Neural progenitor cell (in vitro differentiated cells): ENCODE measurements at regions not wholly inside any gene's neighbourhood (a gene's known extent, or its start where the extent isn't known, plus 50 kb on each side); places are given as distances from the start of the nearest gene placed in this dataset.

ENCODE experiments used
- DNase-seq: peaks from one replicate; pipeline ENCODE4 v3.0.0-alpha.2; 2016; ENCODE audit warnings: low spot score
- H2AFZ ChIP-seq: fragments of 200-600 bp; sonication (generic); replicated peaks from 2 replicates; pipeline ENCODE4 v1.6.1; 2016; ENCODE audit warnings: antibody characterized with exemption
- H3F3A ChIP-seq: fragments of 200-600 bp; sonication (generic); 2 replicates; pipeline ENCODE4 v1.6.1; 2016; ENCODE audit warnings: antibody characterized with exemption, low read depth
- H3K27ac ChIP-seq: fragments of 200-600 bp; sonication (generic); 2 replicates; pipeline ENCODE4 v1.5.1; 2016; ENCODE audit warnings: mild to moderate bottlenecking
- H3K27me3 ChIP-seq: fragments of 200-600 bp; sonication (generic); 2 replicates; pipeline ENCODE4 v1.6.1; 2016; ENCODE audit warnings: mild to moderate bottlenecking, moderate library complexity
- H3K36me3 ChIP-seq: fragments of 200-600 bp; sonication (generic); 2 replicates; pipeline ENCODE4 v1.5.1; 2016
- H3K4me1 ChIP-seq: fragments of 200-600 bp; sonication (generic); 2 replicates; pipeline ENCODE4 v1.6.1; 2016; ENCODE audit warnings: mixed run types
- H3K4me2 ChIP-seq: fragments of 200-600 bp; sonication (generic); 2 replicates; pipeline ENCODE4 v1.6.1; 2016
- H3K4me3 ChIP-seq: fragments of 200-600 bp; sonication (generic); 2 replicates; pipeline ENCODE4 v1.5.1; 2016
- H3K79me2 ChIP-seq: fragments of 200-600 bp; sonication (generic); 2 replicates; pipeline ENCODE4 v1.6.1; 2016; ENCODE audit warnings: low read depth
- H3K9ac ChIP-seq: fragments of 200-600 bp; sonication (generic); 2 replicates; pipeline ENCODE4 v1.6.1; 2016
- H3K9me3 ChIP-seq: fragments of 200-600 bp; sonication (generic); 2 replicates; pipeline ENCODE4 v1.5.1; 2016; ENCODE audit warnings: low read depth
- H4K20me1 ChIP-seq: fragments of 200-600 bp; sonication (generic); 2 replicates; pipeline ENCODE4 v1.6.1; 2016; ENCODE audit warnings: low read depth
- H3K27ac Mint-ChIP-seq: 3 replicates; pipeline ENCODE4 v1.8.0; 2021; ENCODE audit warnings: mixed read lengths
- H3K27me3 Mint-ChIP-seq: 2 replicates; pipeline ENCODE4 v1.8.0; 2022; ENCODE audit warnings: low read depth, mild to moderate bottlenecking, inconsistent platforms, moderate library complexity, mixed read lengths; ENCODE audit not compliant: insufficient read depth
- H3K36me3 Mint-ChIP-seq: 3 replicates; pipeline ENCODE4 v1.8.0; 2021; ENCODE audit warnings: mixed read lengths
- H3K4me1 Mint-ChIP-seq: 3 replicates; pipeline ENCODE4 v1.8.0; 2021; ENCODE audit warnings: mixed read lengths
- H3K4me3 Mint-ChIP-seq: 3 replicates; pipeline ENCODE4 v1.8.0; 2021; ENCODE audit warnings: mild to moderate bottlenecking, moderate library complexity, mixed read lengths
- H3K9me3 Mint-ChIP-seq: 3 replicates; pipeline ENCODE4 v1.8.0; 2020; ENCODE audit warnings: mixed read lengths
- CTCF ChIP-seq: fragments of 200-600 bp; sonication (generic); IDR thresholded peaks from 2 replicates; pipeline ENCODE4 v1.5.1; 2017; ENCODE audit warnings: antibody characterized with exemption, mild to moderate bottlenecking
- EZH2 ChIP-seq: fragments of 200-600 bp; sonication (generic); IDR thresholded peaks from 2 replicates; pipeline ENCODE4 v1.6.1; 2017; ENCODE audit warnings: antibody characterized with exemption, mild to moderate bottlenecking, moderate library complexity
- EZH2phosphoT487 ChIP-seq: fragments of 200-600 bp; sonication (generic); IDR thresholded peaks from 2 replicates; pipeline ENCODE4 v1.6.1; 2017; ENCODE audit warnings: antibody characterized with exemption

- Mint-ChIP-seq H3K27me3 (peaks cover 4% of the 10 kb centered on the region), H3K4me3 (no peak overlapping the region), H3K27ac (no peak overlapping the region), H3K4me1 (no peaks in the 10 kb centered on the region), H3K9me3 (peaks cover 5% of the 10 kb centered on the region), H3K36me3 (no peaks in the 10 kb centered on the region)
- Histone ChIP-seq H3K27me3 (no peaks in the 10 kb centered on the region), H3F3A (no peaks in the 10 kb centered on the region), H3K36me3 (no peaks in the 10 kb centered on the region), H3K4me2 (no peak overlapping the region), H3K9ac (no peak overlapping the region), H3K79me2 (no peaks in the 10 kb centered on the region), H3K4me3 (no peak overlapping the region), H4K20me1 (no peaks in the 10 kb centered on the region), H3K9me3 (no peaks in the 10 kb centered on the region), H3K27ac (no peak overlapping the region), H2AFZ (no peak overlapping the region), H3K4me1 (no peaks in the 10 kb centered on the region)
- TF ChIP-seq EZH2phosphoT487 (no peak), EZH2 (no peak), CTCF (no peak)
- DNase-seq = no peak
Observed at GRCh38 chrX:13464599-13465275, 104.7 kb upstream of the EGFL6 start.

GRCh38 chrX:13463608-13464007, 105.8 kb upstream of the EGFL6 start:
- peaks cover 9% of the 10 kb centered on the region for H3K9me3 Mint-ChIP-seq
- Histone ChIP-seq H2AFZ (no peak overlapping the region), H3K4me1 (no peaks in the 10 kb centered on the region), H3F3A (no peaks in the 10 kb centered on the region), H3K9ac (no peak overlapping the region), H3K4me3 (no peak overlapping the region), H3K79me2 (no peaks in the 10 kb centered on the region), H3K27ac (no peak overlapping the region), H3K27me3 (no peaks in the 10 kb centered on the region), H4K20me1 (no peaks in the 10 kb centered on the region), H3K9me3 (no peaks in the 10 kb centered on the region), H3K36me3 (no peaks in the 10 kb centered on the region), H3K4me2 (no peak overlapping the region)
- H3K27me3 Mint-ChIP-seq = peaks cover 2% of the 10 kb centered on the region
- H3K27ac Mint-ChIP-seq = no peak overlapping the region
- no peak overlapping the region for H3K4me3 Mint-ChIP-seq
- H3K4me1 Mint-ChIP-seq = no peaks in the 10 kb centered on the region
- no peaks in the 10 kb centered on the region for H3K36me3 Mint-ChIP-seq
- TF ChIP-seq EZH2 (no peak), EZH2phosphoT487 (no peak), CTCF (no peak)
- DNase-seq = no peak

- no peak for DNase-seq
- no peaks in the 10 kb centered on the region for H3K36me3 Mint-ChIP-seq
- H3K4me1 ChIP-seq = peaks cover 19% of the 10 kb centered on the region
- peaks cover 9% of the 10 kb centered on the region for H3K4me1 Mint-ChIP-seq
- no peaks in the 10 kb centered on the region for H3K36me3 ChIP-seq
- no peak overlapping the region for H3K27ac Mint-ChIP-seq
- H3K27me3 ChIP-seq = no peaks in the 10 kb centered on the region
- H3K4me3 ChIP-seq = no peak overlapping the region
- H3K4me2 ChIP-seq = no peak overlapping the region
- no peaks in the 10 kb centered on the region for H4K20me1 ChIP-seq
- no peak overlapping the region for H3K4me3 Mint-ChIP-seq
- H3K9ac ChIP-seq = no peak overlapping the region
- H3K9me3 Mint-ChIP-seq = peaks cover 5% of the 10 kb centered on the region
- H3K9me3 ChIP-seq = no peaks in the 10 kb centered on the region
- no peak overlapping the region for H2AFZ ChIP-seq
- H3K27ac ChIP-seq = no peak overlapping the region
- no peaks in the 10 kb centered on the region for H3F3A ChIP-seq
- peaks cover 2% of the 10 kb centered on the region for H3K27me3 Mint-ChIP-seq
- H3K79me2 ChIP-seq = no peaks in the 10 kb centered on the region
- TF ChIP-seq EZH2phosphoT487 (no peak), EZH2 (no peak), CTCF (no peak)
Observed at GRCh38 chrX:13452283-13452682, 117.1 kb upstream of the EGFL6 start.
